A549 (cell line): ENCODE measurements at regions not wholly inside any gene's neighbourhood (a gene's known extent, or its start where the extent isn't known, plus 50 kb on each side); places are given as distances from the start of the nearest gene placed in this dataset.
"Not testable (repeated sequence)": the region's sequence is repeated elsewhere in the genome, so short reads cannot be mapped to it uniquely, and the experiment has no call there.

Source experiments
- ATAC-seq, 2 experiments: fragments of 200-7000 bp in 1 of 2; fragments of >200 bp in 1 of 2; cut with Nextera tagmentation in 1 of 2; cut with Tn5 transposase in 1 of 2; 3 replicates each; pipeline versions ENCODE4 v1.8.0 to v1.9.1; 2018 to 2020; ENCODE audit warnings: mild to moderate bottlenecking in 1 of 2, moderate library complexity in 1 of 2
- CTCF ChIA-PET: fragments of 300-600 bp; sonication (Branson Sonifier 250); formaldehyde crosslinking; extraction: SDS; loops from one replicate; lab custom pipeline; 2021; ENCODE audit warnings: antibody characterized with exemption, inconsistent platforms; lab: Yijun Ruan, JAX
- POLR2A ChIA-PET: fragments of 350-600 bp; formaldehyde crosslinking; extraction: SDS; loops from one replicate; lab custom pipeline; 2021; ENCODE audit warnings: antibody characterized with exemption, inconsistent platforms; lab: Yijun Ruan, JAX
- DNase-seq, 2 experiments: peaks; one replicate each; pipeline versions ENCODE4 v3.0.0 to v3.0.0-alpha.2; 2011 to 2016; ENCODE audit warnings: low read depth in 1 of 2, low spot score in 1 of 2
- FAIRE-seq: peaks from 2 replicates; lab custom pipeline; 2011; peaks lifted over from hg19 to GRCh38; lab: Jason Lieb, UNC
- H3K27ac ChIP-seq, 2 experiments: fragments of >200 bp; sonication (Bioruptor Twin); formaldehyde crosslinking; 3 replicates each; pipeline ENCODE4 v1.5.1; 2016 to 2017
- H3K4me1 ChIP-seq: fragments of >200 bp; sonication (Bioruptor Twin); formaldehyde crosslinking; 3 replicates; pipeline ENCODE4 v1.6.1; 2016
- H3K4me2 ChIP-seq: fragments of >200 bp; sonication (Bioruptor Twin); formaldehyde crosslinking; 3 replicates; pipeline ENCODE4 v1.6.1; 2016
- H3K4me3 ChIP-seq: fragments of >200 bp; sonication (Bioruptor Twin); formaldehyde crosslinking; 3 replicates; pipeline ENCODE4 v1.5.1; 2016
- H3K9me3 ChIP-seq: fragments of >200 bp; sonication (Bioruptor Twin); formaldehyde crosslinking; 3 replicates; pipeline ENCODE4 v1.6.1; 2016
- ATOH8 ChIP-seq: fragments of 250-450 bp; sonication (Bioruptor Pico); IDR thresholded peaks from 2 replicates; pipeline ENCODE4 v1.5.0; 2020; ENCODE audit warnings: low read depth, mild to moderate bottlenecking, moderate library complexity
- BCL3 ChIP-seq: fragments of >200 bp; sonication (Bioruptor Twin); formaldehyde crosslinking; IDR thresholded peaks from 3 replicates; pipeline ENCODE4 v1.6.1; 2016
- CHD2 ChIP-seq: fragments of 150-350 bp; IDR thresholded peaks from 2 replicates; pipeline ENCODE4 v1.6.1; 2014; ENCODE audit warnings: low read length; ENCODE audit not compliant: partially characterized antibody
- FOSB ChIP-seq: fragments of 250-450 bp; sonication (Bioruptor Pico); IDR thresholded peaks from 2 replicates; pipeline ENCODE4 v1.5.0; 2020; ENCODE audit warnings: mild to moderate bottlenecking, moderate library complexity
- GATA3 ChIP-seq: IDR thresholded peaks from 2 replicates; pipeline ENCODE4 v1.6.1; 2012; ENCODE audit warnings: borderline replicate concordance
- HDAC2 ChIP-seq: fragments of 200-600 bp; sonication (generic); IDR thresholded peaks from 2 replicates; pipeline ENCODE4 v1.6.1; 2016
- HOXB13 ChIP-seq: fragments of 250-450 bp; sonication (Bioruptor Pico); IDR thresholded peaks from 2 replicates; pipeline ENCODE4 v1.5.0; 2020; ENCODE audit warnings: low read depth, mild to moderate bottlenecking, moderate library complexity
- KDM5A ChIP-seq: fragments of 200-600 bp; sonication (generic); IDR thresholded peaks from 2 replicates; pipeline ENCODE4 v1.6.1; 2016; ENCODE audit warnings: antibody characterized with exemption, mild to moderate bottlenecking
- PHF8 ChIP-seq: fragments of 200-600 bp; sonication (generic); IDR thresholded peaks from 2 replicates; pipeline ENCODE4 v1.6.1; 2016; ENCODE audit warnings: low read depth, mild to moderate bottlenecking, antibody characterized with exemption, moderate library complexity, borderline replicate concordance
- POLR2A ChIP-seq: IDR thresholded peaks from 2 replicates; pipeline ENCODE4 v1.6.1; 2012; ENCODE audit warnings: mild to moderate bottlenecking, low read length
- POLR2AphosphoS2 ChIP-seq: conservative IDR thresholded peaks from 2 replicates; pipeline ENCODE4 v1.6.1; 2012; ENCODE audit warnings: low read length, improper control_type of control experiment, inconsistent platforms
- RNF2 ChIP-seq: fragments of 200-600 bp; sonication (generic); IDR thresholded peaks from 2 replicates; pipeline ENCODE4 v1.6.1; 2016; ENCODE audit warnings: low read depth, mild to moderate bottlenecking, antibody characterized with exemption, moderate library complexity, borderline replicate concordance
- TP53 ChIP-seq: fragments of 250-450 bp; sonication (Bioruptor Pico); IDR thresholded peaks from 2 replicates; pipeline ENCODE4 v1.5.0; 2021; ENCODE audit warnings: mild to moderate bottlenecking, moderate library complexity
- USF2 ChIP-seq: fragments of 450-650 bp; IDR thresholded peaks from 2 replicates; pipeline ENCODE4 v1.6.1; 2014; ENCODE audit warnings: antibody characterized with exemption
- WGBS: methylation state at CpG from one replicate; pipeline ENCODE4 v1.1.6; 2017; ENCODE audit errors: missing lambda C conversion rate; 5-methylcytosine and 5-hydroxymethylcytosine counted together
- TF ChIP-seq, protein P1 (sequence below): fragments of 250-450 bp; sonication (Bioruptor Pico); IDR thresholded peaks from 2 replicates; pipeline ENCODE4 v1.5.0; 2021; ENCODE audit warnings: mild to moderate bottlenecking, moderate library complexity, borderline replicate concordance

GRCh38 chr10:21385536-21385935 is 139.9 kb downstream of the SKIDA1 start:
- FAIRE-seq: no peak
- H3K27ac ChIP-seq: peak overlapping the region in 1 of 2 experiments; percentile 24; a peak in 1 of 6 replicates

DNA sequence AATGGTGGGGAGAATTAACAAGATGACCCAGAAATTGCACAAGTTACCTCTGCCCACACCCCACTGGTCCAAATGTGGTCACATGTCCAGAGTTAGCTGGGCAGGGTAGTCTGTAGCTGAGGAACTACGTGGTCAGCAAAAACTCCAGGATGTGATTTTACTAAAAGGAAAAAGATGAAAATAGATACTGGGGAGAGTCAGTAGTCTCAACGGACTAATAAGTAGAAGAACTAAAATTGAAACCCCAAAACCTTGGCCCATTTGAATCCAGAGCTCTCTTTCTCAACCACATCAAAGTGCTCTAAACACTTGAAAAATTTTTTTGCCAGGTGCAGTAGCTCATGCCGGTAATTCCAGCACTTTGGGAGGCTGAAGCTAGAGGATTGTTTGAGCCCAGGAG is 146.3 kb downstream of the SKIDA1 start:
- ChIA-PET POLR2A (no interaction called here), CTCF (interaction anchor here (1.1 kb wide), 1 partner anchor 14 kb away, joined by 4 read pairs; no protein-coding TSS in a partner anchor)
- Histone ChIP-seq H3K27ac (peak overlapping the region in 1 of 2 experiments; percentile 1; a peak in 1 of 6 replicates), H3K4me2 (no peak overlapping the region), H3K4me1 (peaks cover 15% of the 10 kb centered on the region), H3K9me3 (no peaks in the 10 kb centered on the region), H3K4me3 (no peak overlapping the region)
- ATAC-seq (no peak), FAIRE-seq (no peak), DNase-seq (no peak)
- no peak for TF ChIP-seq POLR2AphosphoS2
- TF ChIP-seq TP53: no peak
- 0 out of 2 replicates have a peak, but pooled peaks have one; percentile 10 for TF ChIP-seq USF2
- WGBS: 66% methylated on average over 3 of the region's 3 CpGs

More at GRCh38 chr10:21385536-21385935, 139.9 kb downstream of the SKIDA1 start:
- H3K4me2 ChIP-seq: no peak overlapping the region
- no peak overlapping the region for H3K4me3 ChIP-seq
- ChIA-PET CTCF (no interaction called here), POLR2A (no interaction called here)
- no peaks in the 10 kb centered on the region for H3K9me3 ChIP-seq
- no peaks in the 10 kb centered on the region for H3K4me1 ChIP-seq
- no peak for DNase-seq
- no peak for ATAC-seq
- no peak for TF ChIP-seq ATOH8 (CRISPR knock-in tag)
- TF ChIP-seq TP53: no peak
- no peak for TF ChIP-seq FOSB
- TF ChIP-seq RNF2: no peak
- TF ChIP-seq, protein P1, sequence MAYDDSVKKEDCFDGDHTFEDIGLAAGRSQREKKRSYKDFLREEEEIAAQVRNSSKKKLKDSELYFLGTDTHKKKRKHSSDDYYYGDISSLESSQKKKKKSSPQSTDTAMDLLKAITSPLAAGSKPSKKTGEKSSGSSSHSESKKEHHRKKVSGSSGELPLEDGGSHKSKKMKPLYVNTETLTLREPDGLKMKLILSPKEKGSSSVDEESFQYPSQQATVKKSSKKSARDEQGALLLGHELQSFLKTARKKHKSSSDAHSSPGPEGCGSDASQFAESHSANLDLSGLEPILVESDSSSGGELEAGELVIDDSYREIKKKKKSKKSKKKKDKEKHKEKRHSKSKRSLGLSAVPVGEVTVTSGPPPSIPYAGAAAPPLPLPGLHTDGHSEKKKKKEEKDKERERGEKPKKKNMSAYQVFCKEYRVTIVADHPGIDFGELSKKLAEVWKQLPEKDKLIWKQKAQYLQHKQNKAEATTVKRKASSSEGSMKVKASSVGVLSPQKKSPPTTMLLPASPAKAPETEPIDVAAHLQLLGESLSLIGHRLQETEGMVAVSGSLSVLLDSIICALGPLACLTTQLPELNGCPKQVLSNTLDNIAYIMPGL (CRISPR knock-in tag): no peak
- WGBS: 70% methylated on average over 1 of the region's 1 CpG

DNA sequence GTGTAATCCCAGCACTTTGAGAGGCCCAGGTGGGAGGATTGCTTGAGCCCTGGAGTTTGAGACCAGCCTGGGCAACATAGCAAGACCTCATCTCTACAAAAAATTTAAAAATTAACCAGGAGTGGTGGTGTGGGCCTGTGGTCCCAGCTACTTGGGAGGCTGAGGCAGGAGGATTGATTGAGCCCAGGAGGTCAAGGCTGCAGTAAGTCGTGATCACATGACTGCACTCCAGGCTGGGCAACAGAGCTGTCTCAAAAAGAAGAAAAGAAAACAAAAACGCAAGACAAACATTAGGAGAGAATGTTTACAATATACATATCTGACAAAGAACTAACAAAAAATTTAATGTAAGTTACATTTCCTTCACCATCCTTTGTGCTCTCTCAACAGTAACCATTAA is 150.2 kb downstream of the SKIDA1 start:
- CTCF ChIA-PET: interaction anchor here (0.6 to 1.7 kb wide), 2 partner anchors 121 to 143 kb away, joined by 3 to 5 read pairs; no protein-coding TSS in a partner anchor
- DNase-seq, H3K9me3 ChIP-seq, POLR2A ChIA-PET, FAIRE-seq, H3K4me2 ChIP-seq, H3K4me3 ChIP-seq, ATAC-seq: not testable (repeated sequence)
- peaks cover 42% of the 10 kb centered on the region for H3K4me1 ChIP-seq
- peak overlapping the region in 1 of 2 experiments; percentile 70; a peak in 3 of 6 replicates for H3K27ac ChIP-seq
- 69% methylated on average over 2 of the region's 2 CpGs for WGBS

DNA sequence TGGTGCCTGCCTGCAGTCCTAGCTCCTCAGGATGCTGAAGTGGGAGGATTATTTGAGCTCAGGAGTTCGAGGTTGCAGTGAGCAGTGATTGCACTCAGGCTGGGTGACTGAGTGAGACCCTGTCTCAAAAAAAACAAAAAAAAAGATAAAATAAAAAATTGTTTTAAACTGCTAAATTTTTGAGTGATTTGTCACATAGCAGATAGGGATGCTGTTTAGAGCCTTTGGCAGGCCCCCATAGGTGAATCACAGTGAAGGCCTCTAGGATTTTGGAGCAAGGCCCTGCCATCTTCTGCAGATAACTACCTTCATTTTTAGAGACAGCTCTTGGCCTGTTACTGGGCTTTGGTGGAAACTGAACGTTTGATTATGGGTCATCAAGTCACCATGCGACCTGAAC is 151.6 kb downstream of the SKIDA1 start:
- Histone ChIP-seq H3K27ac (peak overlapping the region; percentile 80 to 86; a peak in 5 of 6 replicates), H3K4me2 (peak overlapping the region; percentile 68; the same call in 1 of the 3 replicates), H3K4me1 (peaks cover 55% of the 10 kb centered on the region)
- CTCF ChIA-PET: interaction anchor here (0.7 to 1.8 kb wide), 4 partner anchors 30 to 122 kb away, joined by 3 to 6 read pairs (median 6); no protein-coding TSS in a partner anchor
- not testable (repeated sequence) for DNase-seq, H3K4me3 ChIP-seq, FAIRE-seq, ATAC-seq, H3K9me3 ChIP-seq
- POLR2A ChIA-PET: interaction anchor here (1.4 kb wide), 1 partner anchor 26 kb away, joined by 5 read pairs; no protein-coding TSS in a partner anchor
- 68% methylated on average over 3 of the region's 3 CpGs for WGBS

GRCh38 chr10:21372651-21373410 is 152.7 kb downstream of the SKIDA1 start:
- CTCF ChIA-PET: interaction anchor here (0.6 to 1.8 kb wide), 3 partner anchors 8 to 122 kb away, joined by 6 to 10 read pairs (median 6); no protein-coding TSS in a partner anchor
- Histone ChIP-seq H3K9me3 (no peaks in the 10 kb centered on the region), H3K4me1 (peaks cover 66% of the 10 kb centered on the region), H3K4me2 (peak overlapping the region; percentile 68), H3K4me3 (peak overlapping the region; percentile 24), H3K27ac (peak overlapping the region; percentile 80 to 86)
- POLR2A ChIA-PET: interaction anchor here (0.7 to 1.5 kb wide), 4 partner anchors 8 to 146 kb away, joined by 4 to 6 read pairs (median 4); no protein-coding TSS in a partner anchor
- ATAC-seq (peak; percentile 97 to 98), FAIRE-seq (peak; percentile 94), DNase-seq (peak; percentile 82 to 91)
- WGBS: under 1% methylated on average over 4 of the region's 4 CpGs
- TF ChIP-seq CHD2 (no peak), PHF8 (no peak), RNF2 (no peak), HDAC2 (no peak), FOSB (0 out of 2 replicates have a peak, but pooled peaks have one; percentile 21), KDM5A (no peak), BCL3 (0 out of 3 replicates have a peak, but pooled peaks have one; percentile 39), HOXB13 (CRISPR knock-in tag) (no peak), POLR2A (no peak), GATA3 (no peak; the same call in 1 of the 2 replicates), TP53 (no peak)
- TF ChIP-seq, protein P1 (CRISPR knock-in tag): no peak
